ENCODE measurements at regions not wholly inside any gene's neighbourhood (a gene's known extent, or its start where the extent isn't known, plus 50 kb on each side); places are given as distances from the start of the nearest gene placed in this dataset.
A peak's percentile ranks its signal among the peaks of the same experiment; 100 is the strongest.

- H3K4me1 ChIP-seq = peaks cover 0 to 14% (median 0%) of the 10 kb centered on the region in 9 donors
- H3K27ac ChIP-seq = no peak overlapping the region
- intact Hi-C loops (cut with DNase I) = no loop called here
Observed at GRCh38 chr15:93496888-93497287, 407.9 kb upstream of the RGMA start.

GRCh38 chr15:93495799-93496637 lies 407.0 kb upstream of the RGMA start:
- Histone ChIP-seq H3K27me3 (no peaks in the 10 kb centered on the region), H3K4me1 (peaks cover 0 to 14% (median 0%) of the 10 kb centered on the region in 9 donors), H3K9me3 (no peaks in the 10 kb centered on the region), H3K36me3 (no peaks in the 10 kb centered on the region), H3K27ac (peak overlapping the region in 2 of 10 donors; percentile 45 to 65), H3K4me3 (no peak overlapping the region)
- intact Hi-C loops (cut with DNase I) = no loop called here
- TF ChIP-seq CTCF (IDR thresholded peaks at IDR 0.05) = no peak
- DNase-seq (peak in 1 of 2 donors; percentile 23), ATAC-seq (peak; percentile 55 to 87 (median 78))
- WGBS, 2 donors = 60% methylated on average over 9 of the region's 9 CpGs

More at GRCh38 chr15:93496888-93497287, 407.9 kb upstream of the RGMA start:
- WGBS, 2 donors = 73 to 74% methylated on average over 5 of the region's 5 CpGs
- Histone ChIP-seq H3K36me3 (no peaks in the 10 kb centered on the region), H3K9me3 (no peaks in the 10 kb centered on the region), H3K27me3 (no peaks in the 10 kb centered on the region), H3K4me3 (no peak overlapping the region)
- no peak for TF ChIP-seq CTCF (IDR thresholded peaks at IDR 0.05)
- ATAC-seq (no peak), DNase-seq (no peak)

GRCh38 chr15:93493172-93493571 lies 404.2 kb upstream of the RGMA start:
- Histone ChIP-seq H3K4me3 (no peak overlapping the region), H3K36me3 (no peaks in the 10 kb centered on the region), H3K4me1 (peaks cover 0 to 20% (median 4%) of the 10 kb centered on the region in 9 donors), H3K9me3 (no peaks in the 10 kb centered on the region), H3K27me3 (no peaks in the 10 kb centered on the region), H3K27ac (peak overlapping the region in 1 of 10 donors; percentile 8)
- DNase-seq (no peak), ATAC-seq (no peak)
- no peak for TF ChIP-seq CTCF (IDR thresholded peaks at IDR 0.05)
- intact Hi-C loops (cut with DNase I) = no loop called here
- WGBS, 2 donors = 68 to 69% methylated on average over 4 of the region's 4 CpGs

- Histone ChIP-seq H3K4me1 (peaks cover 0 to 18% (median 8%) of the 10 kb centered on the region in 9 donors), H3K27ac (no peak overlapping the region), H3K27me3 (no peaks in the 10 kb centered on the region), H3K36me3 (no peaks in the 10 kb centered on the region), H3K4me3 (no peak overlapping the region), H3K9me3 (no peaks in the 10 kb centered on the region)
- WGBS, 2 donors = 83 to 85% methylated on average over 8 of the region's 8 CpGs
- no peak for TF ChIP-seq CTCF (IDR thresholded peaks at IDR 0.05)
- ATAC-seq (no peak), DNase-seq (no peak)
- intact Hi-C loops (cut with DNase I) = no loop called here
Observed at GRCh38 chr15:93491291-93491690, 402.3 kb upstream of the RGMA start.

Data from heart right ventricle (tissue), 16 donors.